ENCODE measurements at regions not wholly inside any gene's neighbourhood (a gene's known extent, or its start where the extent isn't known, plus 50 kb on each side); places are given as distances from the start of the nearest gene placed in this dataset.

DNA sequence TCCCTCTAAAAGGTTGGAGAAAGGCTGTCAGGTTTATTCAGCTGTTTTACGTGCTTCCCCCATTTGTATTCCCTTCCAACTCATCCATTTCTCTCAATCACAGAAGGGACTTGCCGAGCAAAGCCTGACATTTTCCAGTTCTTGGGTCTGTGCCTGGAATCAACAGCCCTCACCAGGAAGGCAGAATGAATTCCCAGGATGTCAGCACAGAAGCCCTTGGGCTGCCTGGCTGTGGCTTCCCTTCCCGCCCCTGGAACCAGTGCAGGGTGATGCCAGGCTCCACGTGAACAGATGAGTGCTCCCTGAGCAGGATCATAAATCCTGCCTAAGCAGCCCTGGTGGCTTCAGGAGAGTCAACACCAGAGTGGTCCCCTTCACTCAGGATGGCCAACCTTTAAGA is 86.1 kb upstream of the CD83 start:
- Histone ChIP-seq H3K4me1 (no peaks in the 10 kb centered on the region), H3K36me3 (no peaks in the 10 kb centered on the region), H3K9me3 (no peaks in the 10 kb centered on the region), H3K27ac (no peak overlapping the region), H3K27me3 (no peaks in the 10 kb centered on the region), H3K4me3 (no peak overlapping the region)
- intact Hi-C loops (cut with DNase I; ENCODE audit: low total_unique reads), result no loop called here
- no peak for DNase-seq
- TF ChIP-seq, protein P1, sequence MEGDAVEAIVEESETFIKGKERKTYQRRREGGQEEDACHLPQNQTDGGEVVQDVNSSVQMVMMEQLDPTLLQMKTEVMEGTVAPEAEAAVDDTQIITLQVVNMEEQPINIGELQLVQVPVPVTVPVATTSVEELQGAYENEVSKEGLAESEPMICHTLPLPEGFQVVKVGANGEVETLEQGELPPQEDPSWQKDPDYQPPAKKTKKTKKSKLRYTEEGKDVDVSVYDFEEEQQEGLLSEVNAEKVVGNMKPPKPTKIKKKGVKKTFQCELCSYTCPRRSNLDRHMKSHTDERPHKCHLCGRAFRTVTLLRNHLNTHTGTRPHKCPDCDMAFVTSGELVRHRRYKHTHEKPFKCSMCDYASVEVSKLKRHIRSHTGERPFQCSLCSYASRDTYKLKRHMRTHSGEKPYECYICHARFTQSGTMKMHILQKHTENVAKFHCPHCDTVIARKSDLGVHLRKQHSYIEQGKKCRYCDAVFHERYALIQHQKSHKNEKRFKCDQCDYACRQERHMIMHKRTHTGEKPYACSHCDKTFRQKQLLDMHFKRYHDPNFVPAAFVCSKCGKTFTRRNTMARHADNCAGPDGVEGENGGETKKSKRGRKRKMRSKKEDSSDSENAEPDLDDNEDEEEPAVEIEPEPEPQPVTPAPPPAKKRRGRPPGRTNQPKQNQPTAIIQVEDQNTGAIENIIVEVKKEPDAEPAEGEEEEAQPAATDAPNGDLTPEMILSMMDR (IDR thresholded peaks at IDR 0.05), result no peak
- no peak for TF ChIP-seq POLR2A (IDR thresholded peaks at IDR 0.05)

DNA sequence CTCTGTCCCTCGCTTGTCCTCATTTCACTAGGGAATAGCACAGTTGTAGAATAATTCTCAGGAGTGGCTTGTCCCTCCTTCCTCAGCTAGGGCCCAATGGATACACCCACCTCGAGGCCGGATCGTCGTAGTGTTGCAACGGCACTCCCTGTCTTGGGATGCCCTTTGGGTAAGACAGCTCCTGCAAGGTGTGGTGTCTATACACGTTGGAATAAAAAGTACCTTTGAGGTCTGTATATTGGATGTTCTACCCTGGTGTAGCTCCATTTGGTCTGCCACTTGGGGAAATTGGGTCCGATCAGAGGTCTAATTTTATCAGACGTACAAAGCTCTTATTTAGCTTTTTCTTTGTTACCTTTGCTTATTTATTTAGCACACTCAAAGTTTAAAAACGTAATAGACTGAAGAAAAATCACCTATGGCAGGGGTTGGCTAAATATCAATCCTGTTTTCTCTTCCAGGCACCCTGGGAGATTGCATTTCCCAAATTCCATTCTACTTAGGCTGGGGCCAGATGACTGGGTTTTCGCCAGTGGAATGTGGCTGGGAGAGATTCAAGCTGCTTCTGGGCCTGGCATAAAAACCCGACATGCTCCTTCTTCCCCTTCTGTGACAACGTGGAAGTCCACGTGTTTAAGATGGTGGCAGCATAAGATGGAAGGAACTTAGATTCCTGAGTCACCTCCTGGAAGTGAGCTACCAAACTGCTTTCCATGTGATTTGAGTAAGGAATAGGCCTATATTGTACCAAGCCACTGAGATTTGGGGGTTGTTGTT is 82.3 kb upstream of the CD83 start:
- no peaks in the 10 kb centered on the region for H3K9me3 ChIP-seq
- TF ChIP-seq, protein P1 (IDR thresholded peaks at IDR 0.05), result no peak
- TF ChIP-seq POLR2A (IDR thresholded peaks at IDR 0.05), result no peak
- no peaks in the 10 kb centered on the region for H3K4me1 ChIP-seq
- no peaks in the 10 kb centered on the region for H3K36me3 ChIP-seq
- DNase-seq, result no peak
- no peaks in the 10 kb centered on the region for H3K27me3 ChIP-seq
- intact Hi-C loops (cut with DNase I; ENCODE audit: low total_unique reads), result no loop called here
- H3K27ac ChIP-seq, result no peak overlapping the region
- no peak overlapping the region for H3K4me3 ChIP-seq

DNA sequence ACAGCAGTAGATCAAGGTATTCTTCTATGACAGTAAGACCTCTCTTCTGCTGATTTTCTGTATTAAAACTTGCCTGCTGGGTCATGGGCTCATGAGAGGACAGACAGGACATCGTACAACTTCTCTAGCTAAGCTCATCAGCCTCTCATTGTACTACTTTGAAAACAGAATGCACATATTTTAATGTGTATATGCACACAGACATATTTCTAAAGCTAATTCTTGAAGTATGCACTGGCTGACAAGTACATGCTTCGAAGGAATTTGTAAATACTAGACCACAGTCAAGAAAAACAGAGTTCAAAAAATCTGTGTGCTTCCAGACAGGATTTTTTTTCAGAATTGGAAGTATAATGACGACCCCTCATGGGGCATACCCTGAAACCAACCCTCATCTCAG is 81.7 kb upstream of the CD83 start:
- no peaks in the 10 kb centered on the region for H3K4me1 ChIP-seq
- intact Hi-C loops (cut with DNase I; ENCODE audit: low total_unique reads), result no loop called here
- H3K27ac ChIP-seq, result no peak overlapping the region
- no peaks in the 10 kb centered on the region for H3K27me3 ChIP-seq
- no peaks in the 10 kb centered on the region for H3K36me3 ChIP-seq
- H3K9me3 ChIP-seq, result no peaks in the 10 kb centered on the region
- TF ChIP-seq POLR2A (IDR thresholded peaks at IDR 0.05), result no peak
- TF ChIP-seq, protein P1 (IDR thresholded peaks at IDR 0.05), result no peak
- no peak overlapping the region for H3K4me3 ChIP-seq
- DNase-seq, result no peak

DNA sequence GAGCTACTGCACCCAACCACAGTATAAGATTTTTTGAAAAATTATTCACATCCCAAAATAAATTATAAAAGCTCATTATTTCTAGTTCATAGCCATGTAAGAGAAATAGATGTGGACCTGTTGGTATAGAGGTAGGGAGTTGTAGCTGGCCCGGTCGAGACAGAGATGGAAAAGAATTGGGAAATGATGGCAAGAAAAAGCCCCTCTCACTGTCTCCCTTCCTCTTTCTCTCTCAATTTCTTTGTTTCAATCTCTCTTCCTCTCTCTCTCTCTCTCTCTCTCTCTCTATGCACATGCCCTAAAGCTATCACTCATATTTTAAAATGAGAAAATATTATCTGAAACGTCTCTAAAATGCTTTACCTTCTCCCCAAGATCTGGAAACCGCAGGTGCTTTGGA is 80.7 kb upstream of the CD83 start:
- no peaks in the 10 kb centered on the region for H3K9me3 ChIP-seq
- intact Hi-C loops (cut with DNase I; ENCODE audit: low total_unique reads), result no loop called here
- H3K27me3 ChIP-seq, result no peaks in the 10 kb centered on the region
- no peak for DNase-seq
- H3K36me3 ChIP-seq, result no peaks in the 10 kb centered on the region
- H3K4me3 ChIP-seq, result no peak overlapping the region
- no peak for TF ChIP-seq POLR2A (IDR thresholded peaks at IDR 0.05)
- TF ChIP-seq, protein P1 (IDR thresholded peaks at IDR 0.05), result no peak
- H3K27ac ChIP-seq, result no peak overlapping the region
- no peaks in the 10 kb centered on the region for H3K4me1 ChIP-seq

DNA sequence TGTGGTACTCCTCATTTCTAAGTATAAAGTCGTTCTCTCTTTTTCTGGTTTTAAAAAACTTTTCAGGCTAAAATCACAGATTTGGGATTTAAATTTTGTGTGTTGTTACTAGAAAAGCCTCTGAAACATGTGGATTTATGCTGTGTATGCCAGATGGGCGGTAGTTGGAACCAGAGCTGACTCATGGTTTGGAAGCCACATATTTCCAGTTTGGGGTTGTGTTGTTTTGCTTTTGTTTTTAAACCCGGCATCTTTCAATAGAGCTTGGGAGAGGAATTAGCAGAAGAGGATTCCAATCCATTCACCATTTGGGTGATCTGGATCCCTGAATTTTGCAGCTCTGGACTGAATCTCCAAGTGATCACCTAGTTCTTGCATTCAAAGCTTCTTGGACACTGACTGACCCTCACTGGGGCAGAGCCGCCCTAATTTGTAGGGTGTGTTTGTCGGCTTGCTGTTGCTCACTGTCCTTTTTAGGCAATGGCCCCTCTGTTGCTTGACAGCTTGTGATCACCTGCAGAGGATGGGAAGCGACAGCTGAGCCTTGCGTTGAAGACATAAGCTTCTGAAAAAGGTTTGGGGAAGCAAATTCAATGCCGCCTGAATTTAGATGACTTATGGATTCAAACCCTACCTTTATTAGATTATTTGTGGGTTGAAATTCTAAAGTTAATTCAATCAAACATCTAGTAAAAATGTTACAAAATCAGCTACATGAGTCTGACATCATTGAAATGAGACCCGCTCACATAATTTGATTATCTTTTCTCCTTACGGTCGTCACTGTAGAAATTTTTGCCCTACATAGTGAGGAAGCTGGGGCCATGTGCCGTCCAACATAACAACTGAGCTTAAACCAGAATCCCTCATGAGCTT is 79.9 kb upstream of the CD83 start:
- Histone ChIP-seq H3K27me3 (no peaks in the 10 kb centered on the region), H3K4me1 (no peaks in the 10 kb centered on the region), H3K9me3 (no peaks in the 10 kb centered on the region), H3K27ac (no peak overlapping the region), H3K36me3 (no peaks in the 10 kb centered on the region), H3K4me3 (no peak overlapping the region)
- peak in 1 of 2 donors; percentile 26 for DNase-seq
- intact Hi-C loops (cut with DNase I; ENCODE audit: low total_unique reads), result no loop called here
- no peak for TF ChIP-seq POLR2A (IDR thresholded peaks at IDR 0.05)
- TF ChIP-seq, protein P1 (IDR thresholded peaks at IDR 0.05), result no peak

All from uterus (tissue), 3 donors.